PC-3 (cell line): ENCODE measurements at regions not wholly inside any gene's neighbourhood (a gene's known extent, or its start where the extent isn't known, plus 50 kb on each side); places are given as distances from the start of the nearest gene placed in this dataset.

Source experiments
- ATAC-seq: fragments of 200-7000 bp; cut with Tn5 transposase; 2 replicates; pipeline ENCODE4 v1.9.1; 2020; ENCODE audit warnings: mild to moderate bottlenecking, moderate library complexity
- BruUV-seq: library from RNA; stranded (reverse); fragments of 400-500 nt; replicated peaks from 2 replicates; lab custom pipeline; 2021; lab: Mats Ljungman, UMichigan
- CTCF ChIA-PET: fragments of 300-600 bp; sonication (Branson Sonifier 250); formaldehyde crosslinking; loops from one replicate; lab custom pipeline; 2022; ENCODE audit warnings: antibody characterized with exemption; lab: Charles Lee
- POLR2A ChIA-PET: fragments of 300-600 bp; sonication (Branson Sonifier 250); formaldehyde crosslinking; loops from one replicate; lab custom pipeline; 2022; ENCODE audit warnings: antibody characterized with exemption; ENCODE audit not compliant: unreplicated experiment; lab: Charles Lee
- DNase-seq: peaks from one replicate; pipeline ENCODE4 v3.0.0-alpha.2; 2015
- H2AFZ ChIP-seq: fragments of 300-600 bp; sonication (generic); 2 replicates; pipeline ENCODE4 v1.6.0; 2016; ENCODE audit warnings: antibody characterized with exemption, low read length
- H3F3A ChIP-seq: fragments of 300-600 bp; sonication (generic); one replicate; pipeline ENCODE4 v1.6.0; 2017; ENCODE audit warnings: antibody characterized with exemption, low read length, control low read depth, mild to moderate bottlenecking; ENCODE audit not compliant: unreplicated experiment
- H3K27ac ChIP-seq: fragments of 300-600 bp; sonication (generic); 2 replicates; pipeline ENCODE4 v1.5.1; 2016; ENCODE audit warnings: mild to moderate bottlenecking, low read length
- H3K27me3 ChIP-seq: fragments of 300-600 bp; sonication (generic); 2 replicates; pipeline ENCODE4 v1.6.1; 2016; ENCODE audit warnings: low read length, mixed read lengths
- H3K36me3 ChIP-seq: fragments of 300-600 bp; sonication (generic); 2 replicates; pipeline ENCODE4 v1.6.1; 2016; ENCODE audit warnings: low read depth, mixed run types, low read length, mixed read lengths
- H3K4me1 ChIP-seq: fragments of 300-600 bp; sonication (generic); 2 replicates; pipeline ENCODE4 v1.5.1; 2016; ENCODE audit warnings: low read length; ENCODE audit not compliant: insufficient read depth
- H3K4me2 ChIP-seq: fragments of 300-600 bp; sonication (generic); 2 replicates; pipeline ENCODE4 v1.6.0; 2016; ENCODE audit warnings: low read length
- H3K4me3 ChIP-seq: fragments of 300-600 bp; sonication (generic); 2 replicates; pipeline ENCODE4 v1.5.1; 2016; ENCODE audit warnings: mild to moderate bottlenecking, low read length, mixed read lengths
- H3K79me2 ChIP-seq: fragments of 300-600 bp; sonication (generic); 2 replicates; pipeline ENCODE4 v1.6.1; 2017; ENCODE audit warnings: low read length, mixed read lengths
- H3K9ac ChIP-seq: fragments of 300-600 bp; sonication (generic); 2 replicates; pipeline ENCODE4 v1.6.0; 2016; ENCODE audit warnings: mild to moderate bottlenecking, low read length
- H3K9me2 ChIP-seq: fragments of 300-600 bp; sonication (generic); replicated peaks from 2 replicates; pipeline ENCODE4 v1.6.1; 2016; ENCODE audit warnings: mixed run types, low read length, mixed read lengths
- H3K9me3 ChIP-seq: fragments of 300-600 bp; sonication (generic); 2 replicates; pipeline ENCODE4 v1.6.1; 2016; ENCODE audit warnings: low read length, mixed read lengths
- H4K20me1 ChIP-seq: fragments of 300-600 bp; sonication (generic); 2 replicates; pipeline ENCODE4 v1.6.1; 2016; ENCODE audit warnings: low read length, mixed read lengths
- EZH2 ChIP-seq: fragments of 300-600 bp; sonication (generic); IDR thresholded peaks from one replicate; pipeline ENCODE4 v1.6.1; 2017; ENCODE audit warnings: antibody characterized with exemption, mild to moderate bottlenecking, low read length; ENCODE audit not compliant: unreplicated experiment
- EZH2phosphoT487 ChIP-seq: fragments of 300-600 bp; sonication (generic); IDR thresholded peaks from 2 replicates; pipeline ENCODE4 v1.6.1; 2018; ENCODE audit warnings: mild to moderate bottlenecking, antibody characterized with exemption, low read length, borderline replicate concordance
- intact Hi-C: fragments of 100-400 bp; cut with micrococcal nuclease; formaldehyde crosslinking; loops from 2 replicates; pipeline ENCODE4 v1.9.0; 2023
- TF ChIP-seq, protein P1 (sequence below): fragments of 300-600 bp; sonication (generic); conservative IDR thresholded peaks from 2 replicates; pipeline ENCODE4 v1.5.1; 2017; ENCODE audit warnings: antibody characterized with exemption, low read depth, mild to moderate bottlenecking, low read length

DNA sequence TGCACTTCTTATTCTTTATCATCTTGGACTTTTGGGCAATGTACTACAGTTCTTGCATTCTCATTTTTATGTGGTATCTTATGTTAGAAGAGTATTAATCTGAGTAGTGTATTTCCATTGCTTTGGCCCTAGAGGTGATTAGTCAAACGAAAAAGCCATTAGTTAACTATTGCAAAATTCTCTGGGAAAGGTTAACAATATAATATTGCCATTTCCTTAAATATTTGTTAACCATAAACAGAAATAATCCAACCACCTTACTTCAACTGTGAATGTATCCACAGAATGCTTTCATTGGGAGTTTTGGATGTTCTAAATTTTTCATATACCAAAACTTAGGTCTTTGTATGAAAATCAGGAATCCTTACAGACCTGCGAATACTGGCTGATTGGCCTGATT is 294.6 kb upstream of the UGT8 start:
- Histone ChIP-seq H3K36me3 (no peaks in the 10 kb centered on the region), H3K4me3 (no peak overlapping the region), H3K27ac (no peak overlapping the region), H3F3A (no peaks in the 10 kb centered on the region), H3K27me3 (no peaks in the 10 kb centered on the region), H4K20me1 (no peaks in the 10 kb centered on the region), H3K4me2 (no peak overlapping the region), H3K9me3 (no peaks in the 10 kb centered on the region), H2AFZ (no peak overlapping the region), H3K4me1 (no peaks in the 10 kb centered on the region), H3K9ac (no peak overlapping the region), H3K79me2 (no peaks in the 10 kb centered on the region), H3K9me2 (no peaks in the 10 kb centered on the region)
- no peak for TF ChIP-seq EZH2
- TF ChIP-seq EZH2phosphoT487, result no peak
- TF ChIP-seq, protein P1, sequence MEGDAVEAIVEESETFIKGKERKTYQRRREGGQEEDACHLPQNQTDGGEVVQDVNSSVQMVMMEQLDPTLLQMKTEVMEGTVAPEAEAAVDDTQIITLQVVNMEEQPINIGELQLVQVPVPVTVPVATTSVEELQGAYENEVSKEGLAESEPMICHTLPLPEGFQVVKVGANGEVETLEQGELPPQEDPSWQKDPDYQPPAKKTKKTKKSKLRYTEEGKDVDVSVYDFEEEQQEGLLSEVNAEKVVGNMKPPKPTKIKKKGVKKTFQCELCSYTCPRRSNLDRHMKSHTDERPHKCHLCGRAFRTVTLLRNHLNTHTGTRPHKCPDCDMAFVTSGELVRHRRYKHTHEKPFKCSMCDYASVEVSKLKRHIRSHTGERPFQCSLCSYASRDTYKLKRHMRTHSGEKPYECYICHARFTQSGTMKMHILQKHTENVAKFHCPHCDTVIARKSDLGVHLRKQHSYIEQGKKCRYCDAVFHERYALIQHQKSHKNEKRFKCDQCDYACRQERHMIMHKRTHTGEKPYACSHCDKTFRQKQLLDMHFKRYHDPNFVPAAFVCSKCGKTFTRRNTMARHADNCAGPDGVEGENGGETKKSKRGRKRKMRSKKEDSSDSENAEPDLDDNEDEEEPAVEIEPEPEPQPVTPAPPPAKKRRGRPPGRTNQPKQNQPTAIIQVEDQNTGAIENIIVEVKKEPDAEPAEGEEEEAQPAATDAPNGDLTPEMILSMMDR, result no peak
- BruUV-seq, result no TSS peak
- intact Hi-C loops, result no loop called here
- DNase-seq, result no peak
- ATAC-seq, result no peak
- ChIA-PET POLR2A (no interaction called here), CTCF (no interaction called here)

DNA sequence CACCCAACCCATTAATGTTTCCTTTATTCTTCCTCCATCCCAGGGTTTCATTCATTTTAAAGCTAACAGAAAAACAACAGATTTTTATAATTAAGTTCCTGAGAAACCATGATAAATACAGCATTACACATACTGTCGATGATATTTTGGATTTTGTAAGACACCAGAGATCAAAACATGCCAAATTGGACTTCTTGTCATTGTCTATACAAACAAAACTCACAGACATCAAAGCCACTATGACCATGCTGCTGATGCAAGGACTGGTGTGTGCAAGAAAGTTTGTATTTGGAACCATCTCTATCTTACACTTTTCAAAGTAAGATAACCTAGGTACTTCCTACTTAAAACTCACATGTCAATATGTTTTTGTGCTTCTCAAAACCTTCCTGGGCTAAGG is 294.0 kb upstream of the UGT8 start:
- Histone ChIP-seq H3K9me3 (no peaks in the 10 kb centered on the region), H3F3A (no peaks in the 10 kb centered on the region)
- DNase-seq, result no peak

DNA sequence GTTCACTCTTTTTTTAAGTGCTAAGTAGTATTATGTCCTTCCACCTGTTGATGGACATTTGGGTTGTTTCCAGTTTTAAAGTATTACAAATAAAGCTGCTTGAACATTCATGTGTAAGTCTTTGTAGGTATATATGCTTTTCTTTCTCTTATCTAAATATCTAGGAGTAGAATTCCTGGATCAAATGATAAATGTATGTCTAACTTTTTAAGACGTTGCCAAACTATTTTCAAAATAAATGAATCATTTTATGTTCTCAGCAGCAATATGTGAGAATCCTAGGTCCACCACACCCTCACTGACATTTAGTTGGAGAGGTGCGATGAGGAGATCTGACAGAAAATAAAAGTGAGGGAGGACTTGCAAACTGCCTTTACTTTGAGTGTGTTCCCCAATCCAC is 291.7 kb upstream of the UGT8 start:
- POLR2A ChIA-PET, result no interaction called here
- CTCF ChIA-PET, result no interaction called here
- Histone ChIP-seq H3K4me3 (no peak overlapping the region), H3K27ac (no peak overlapping the region), H3K36me3 (no peaks in the 10 kb centered on the region), H4K20me1 (no peaks in the 10 kb centered on the region), H2AFZ (no peak overlapping the region), H3K79me2 (no peaks in the 10 kb centered on the region), H3K9ac (no peak overlapping the region), H3K4me1 (no peaks in the 10 kb centered on the region), H3K9me3 (no peaks in the 10 kb centered on the region), H3F3A (no peaks in the 10 kb centered on the region), H3K9me2 (no peaks in the 10 kb centered on the region), H3K27me3 (no peaks in the 10 kb centered on the region), H3K4me2 (no peak overlapping the region)
- DNase-seq (no peak), ATAC-seq (no peak)
- TF ChIP-seq, protein P1, result no peak
- no peak for TF ChIP-seq EZH2
- TF ChIP-seq EZH2phosphoT487, result no peak
- intact Hi-C loops, result no loop called here
- no TSS peak for BruUV-seq

More for the DNA sequence above, 294.0 kb upstream of the UGT8 start:
- no TSS peak for BruUV-seq
- Histone ChIP-seq H4K20me1 (no peaks in the 10 kb centered on the region), H3K9ac (no peak overlapping the region), H3K4me2 (no peak overlapping the region), H3K9me2 (no peaks in the 10 kb centered on the region), H3K27me3 (no peaks in the 10 kb centered on the region), H3K27ac (no peak overlapping the region), H3K4me3 (no peak overlapping the region), H3K79me2 (no peaks in the 10 kb centered on the region), H3K36me3 (no peaks in the 10 kb centered on the region), H2AFZ (no peak overlapping the region), H3K4me1 (no peaks in the 10 kb centered on the region)
- POLR2A ChIA-PET, result no interaction called here
- no peak for TF ChIP-seq EZH2phosphoT487
- TF ChIP-seq EZH2, result no peak
- ATAC-seq, result no peak
- CTCF ChIA-PET, result no interaction called here
- intact Hi-C loops, result no loop called here
